ENCODE measurements at regions not wholly inside any gene's neighbourhood (a gene's known extent, or its start where the extent isn't known, plus 50 kb on each side); places are given as distances from the start of the nearest gene placed in this dataset.

DNA sequence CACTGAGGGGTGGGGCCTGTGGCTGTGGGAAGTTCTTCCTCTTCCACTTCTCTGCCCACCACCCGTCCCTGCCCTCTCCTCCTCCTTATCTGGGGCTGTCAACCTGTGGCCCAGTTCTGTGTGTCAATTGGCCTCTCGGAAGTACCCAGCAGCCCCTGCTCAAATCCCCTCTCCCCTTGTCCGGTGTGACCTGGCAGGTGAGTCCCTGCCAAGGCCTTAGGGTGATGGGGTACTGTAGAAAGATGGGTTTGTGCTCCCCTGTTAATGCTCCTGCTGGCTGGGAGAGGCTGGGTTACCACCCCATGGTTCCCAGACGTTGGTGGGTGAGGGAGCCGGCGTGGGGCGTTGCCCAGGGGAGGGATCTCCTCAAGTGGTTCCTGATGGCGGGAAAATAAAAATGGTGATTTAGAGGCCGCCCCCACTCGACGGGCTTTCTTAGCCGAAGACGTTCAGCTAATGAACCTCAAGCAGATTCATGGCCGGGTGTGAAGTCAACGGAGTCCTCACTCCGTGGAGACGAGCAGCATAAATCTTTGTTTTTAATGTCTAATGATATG lies 141.2 kb downstream of the URI1 start:
- DNase-seq, result no peak

DNA sequence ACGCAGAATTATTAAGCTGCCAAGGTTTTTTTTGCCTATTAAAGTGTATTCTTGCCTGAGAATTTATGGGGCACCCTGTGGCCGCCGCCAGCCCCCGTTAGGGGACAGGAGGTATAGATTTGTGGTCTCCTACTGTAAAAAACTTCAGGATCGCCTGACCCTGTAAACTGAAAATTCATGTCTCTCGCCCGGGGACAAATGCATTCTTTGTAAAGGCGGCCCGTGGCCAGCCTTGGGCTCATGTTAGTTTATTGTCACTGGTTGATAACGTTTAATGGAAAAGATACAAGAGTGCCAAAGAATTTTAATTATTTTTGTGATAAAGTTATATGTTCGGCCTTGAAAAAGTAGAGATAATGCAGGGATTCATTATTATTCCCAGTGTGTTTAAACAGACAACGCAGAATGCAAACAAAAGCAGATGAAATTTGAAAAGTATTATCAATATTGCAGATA lies 141.7 kb downstream of the URI1 start:
- DNase-seq, result no peak

DNA sequence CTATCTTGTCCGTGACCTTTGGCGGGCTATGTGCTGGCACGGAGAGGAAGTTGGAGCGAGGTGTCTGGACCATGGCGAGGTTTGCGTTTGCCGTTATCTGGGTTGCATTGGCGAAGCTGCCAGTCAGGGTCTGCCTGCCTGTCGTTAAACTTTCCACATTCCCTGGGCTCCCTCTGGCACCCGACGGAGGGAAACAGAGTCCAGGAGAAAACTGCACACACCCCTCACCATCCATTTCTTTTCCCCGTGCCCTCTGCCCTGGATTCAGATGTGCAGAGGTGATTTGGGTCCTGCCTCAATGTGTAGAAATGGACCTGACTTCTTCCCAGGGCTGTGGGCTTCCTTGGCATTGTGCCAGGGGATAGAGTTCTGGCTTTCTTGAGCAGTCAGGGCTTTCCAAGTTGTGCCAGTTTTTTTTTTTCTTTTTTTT lies 142.4 kb downstream of the URI1 start:
- no peak for DNase-seq

DNA sequence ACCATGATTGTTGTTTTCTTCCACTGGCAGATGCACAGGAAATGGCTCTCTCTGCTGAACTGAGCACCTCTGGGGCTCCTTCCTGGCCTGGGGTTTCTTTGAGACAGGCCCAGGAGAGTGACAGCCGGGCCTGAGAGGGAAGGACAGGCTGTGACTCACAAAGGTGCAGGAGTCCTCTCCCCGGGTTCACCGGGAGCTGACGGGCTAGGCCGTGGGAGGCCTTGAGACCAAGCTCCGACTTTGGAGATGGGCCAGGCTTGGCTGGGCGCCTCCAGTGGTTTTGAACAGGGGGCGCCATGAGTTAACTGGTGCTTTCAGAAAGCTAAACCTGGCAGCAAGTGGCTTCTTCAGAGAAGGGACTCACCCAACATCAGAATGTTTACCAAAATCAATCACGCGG lies 143.4 kb downstream of the URI1 start:
- DNase-seq, result no peak

DNA sequence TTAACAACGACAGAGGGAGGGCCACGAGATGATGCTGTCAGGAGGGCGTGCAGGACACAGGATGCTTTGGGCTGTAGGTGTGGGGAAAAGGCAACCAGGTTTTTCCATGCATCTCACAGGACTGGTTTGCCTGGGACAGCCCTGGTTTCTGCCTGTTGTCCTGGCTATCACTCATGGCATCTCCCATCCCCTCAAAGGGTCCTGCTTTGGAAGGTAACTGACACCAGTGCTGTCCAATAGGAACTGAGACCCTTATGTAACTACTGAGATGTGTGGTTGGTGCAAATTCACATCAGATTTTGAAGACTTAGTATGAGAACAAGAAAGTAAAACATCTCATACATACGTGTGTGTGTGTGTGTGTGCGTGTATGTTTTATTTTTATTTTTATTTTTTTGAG lies 144.2 kb downstream of the URI1 start:
- DNase-seq, result no peak

DNA sequence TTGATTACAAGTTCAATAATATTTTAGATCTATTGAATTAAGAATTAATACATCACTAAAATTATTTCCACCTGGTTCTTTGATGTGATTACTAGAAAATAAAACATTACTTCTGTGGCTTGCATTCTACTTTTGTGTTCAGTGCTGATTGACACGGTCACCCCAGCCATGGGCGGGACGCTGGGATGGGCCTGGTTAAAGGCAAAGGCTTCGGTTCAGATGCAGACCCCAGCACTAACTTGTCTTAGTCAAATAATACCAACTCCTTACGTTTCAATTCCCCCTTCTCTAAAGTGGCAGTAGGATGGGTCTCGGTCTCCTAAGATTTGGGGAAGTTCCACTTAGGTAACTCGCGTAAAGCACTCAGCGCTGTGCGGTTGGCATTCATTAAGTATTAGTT lies 144.9 kb downstream of the URI1 start:
- no peak for DNase-seq

DNA sequence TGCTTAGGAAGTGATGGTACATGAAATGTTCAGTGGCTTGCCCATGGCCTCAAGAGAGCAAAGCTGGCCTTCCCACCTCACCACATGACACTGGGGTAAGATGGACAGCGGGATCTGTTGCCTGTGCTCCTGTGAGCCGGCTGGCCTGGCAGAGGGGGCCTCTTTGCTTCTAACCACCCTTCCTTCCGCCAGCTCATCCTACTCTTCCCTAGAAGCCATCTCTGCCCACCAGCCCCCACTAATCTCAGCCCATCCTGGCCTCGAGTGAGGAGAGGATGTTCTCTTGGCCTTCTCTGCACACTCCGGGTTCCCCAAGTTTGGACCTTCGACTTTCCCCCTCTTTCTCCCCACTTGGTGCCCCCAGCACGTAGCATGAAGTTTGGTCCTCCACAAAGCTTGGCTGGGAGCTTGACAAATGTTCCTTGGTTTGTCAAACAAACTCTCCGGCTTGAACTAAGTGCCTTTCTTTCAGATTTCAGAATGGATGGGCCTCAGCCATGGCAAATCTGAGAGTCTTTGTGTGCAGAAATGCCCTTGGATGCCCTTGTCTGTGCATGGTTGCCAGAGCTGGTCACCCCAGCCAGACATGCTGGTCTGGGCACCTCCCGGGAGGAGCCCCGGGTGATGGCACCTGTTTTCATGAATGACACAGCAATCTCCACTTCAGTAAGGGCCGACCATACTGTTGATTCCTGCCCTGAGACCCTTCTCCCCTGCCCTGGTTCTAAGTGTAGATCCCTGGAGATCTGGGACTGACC lies 145.5 kb downstream of the URI1 start:
- DNase-seq, result no peak

DNA sequence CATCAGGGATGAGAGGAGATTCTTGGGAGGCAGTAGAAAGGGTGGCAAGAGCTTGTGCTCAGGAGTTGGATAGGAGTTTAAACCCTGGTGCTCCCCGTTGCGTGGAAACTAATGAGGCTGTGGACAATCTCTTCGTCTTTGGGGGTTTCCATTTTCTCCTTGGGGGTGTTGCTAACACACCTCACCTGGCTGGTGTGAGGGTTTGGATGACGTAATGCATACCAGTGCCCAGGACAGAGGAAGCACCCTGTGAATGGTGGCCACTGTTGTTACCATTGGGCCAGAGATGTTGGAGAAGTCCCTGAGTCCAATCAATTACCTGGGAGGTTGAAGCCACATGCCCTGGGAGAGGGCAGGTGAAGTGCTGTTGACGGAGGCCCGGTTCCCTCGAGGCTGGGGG lies 146.5 kb downstream of the URI1 start:
- DNase-seq, result no peak

DNA sequence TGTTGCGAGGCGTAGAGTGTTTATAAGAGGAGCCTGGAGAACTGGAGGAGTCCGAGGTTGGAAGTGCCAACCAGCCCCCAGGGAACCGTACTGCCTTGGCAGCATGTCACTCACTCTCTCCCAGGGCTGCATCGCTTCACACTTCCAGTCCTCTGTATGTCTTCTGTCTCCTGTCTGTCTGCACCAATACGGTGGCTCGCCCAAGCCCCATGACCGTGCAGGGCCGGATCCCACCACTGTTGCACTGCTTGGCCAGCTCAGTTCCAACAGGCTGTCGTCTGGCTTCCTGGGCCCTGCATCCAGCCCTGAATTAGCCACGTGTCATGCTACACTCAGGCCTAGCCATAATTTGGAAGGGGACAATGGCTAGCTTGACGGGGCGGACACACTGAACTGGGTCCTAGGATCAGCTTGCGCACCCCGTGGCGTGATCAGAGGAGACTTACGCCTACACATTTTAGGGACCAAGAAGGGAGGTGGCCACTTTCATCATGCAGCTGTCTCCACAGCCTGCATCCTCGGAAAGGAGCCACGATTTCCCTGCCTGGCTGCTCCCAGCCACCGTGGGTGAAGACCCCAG lies 147.1 kb downstream of the URI1 start:
- DNase-seq, result no peak

DNA sequence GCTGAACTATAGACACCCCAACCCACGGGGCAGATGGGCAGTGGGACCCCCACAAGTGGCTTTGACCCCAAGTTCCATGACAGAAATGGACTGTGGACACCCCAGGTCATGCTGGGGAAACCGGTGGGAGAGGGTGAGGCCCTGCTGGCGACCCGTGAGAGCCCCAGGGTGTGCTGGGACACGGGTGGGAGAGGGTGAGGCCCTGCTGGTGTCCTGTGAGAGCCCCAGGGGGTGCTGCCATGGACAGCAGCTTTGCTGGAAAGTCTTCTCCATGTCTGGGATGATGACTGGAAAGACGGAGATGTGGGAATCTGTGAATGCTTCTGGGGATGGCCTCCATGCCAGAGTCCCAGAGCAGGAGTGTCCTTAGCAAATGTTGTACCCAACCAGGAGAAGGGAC lies 148.4 kb downstream of the URI1 start:
- no peak for DNase-seq

DNA sequence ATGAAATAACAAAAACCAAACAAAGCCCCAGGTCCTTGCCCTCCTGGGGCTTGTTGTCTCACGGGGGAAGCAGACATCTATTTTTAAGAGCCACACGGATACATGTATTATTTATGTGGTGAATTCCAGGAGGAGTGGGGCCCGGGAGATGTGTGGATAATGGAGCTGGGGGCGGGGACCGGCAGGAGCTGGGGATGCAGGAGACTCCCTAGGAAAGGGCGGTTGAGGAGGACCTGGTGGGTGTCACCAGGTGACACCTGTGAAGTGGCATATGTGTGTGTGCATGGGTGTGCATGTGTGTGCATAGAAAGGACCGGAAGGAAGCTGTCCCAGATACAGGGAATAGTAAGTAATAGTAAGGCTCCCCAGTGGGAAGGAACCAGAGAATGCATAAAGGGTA lies 148.9 kb downstream of the URI1 start:
- DNase-seq, result no peak

DNA sequence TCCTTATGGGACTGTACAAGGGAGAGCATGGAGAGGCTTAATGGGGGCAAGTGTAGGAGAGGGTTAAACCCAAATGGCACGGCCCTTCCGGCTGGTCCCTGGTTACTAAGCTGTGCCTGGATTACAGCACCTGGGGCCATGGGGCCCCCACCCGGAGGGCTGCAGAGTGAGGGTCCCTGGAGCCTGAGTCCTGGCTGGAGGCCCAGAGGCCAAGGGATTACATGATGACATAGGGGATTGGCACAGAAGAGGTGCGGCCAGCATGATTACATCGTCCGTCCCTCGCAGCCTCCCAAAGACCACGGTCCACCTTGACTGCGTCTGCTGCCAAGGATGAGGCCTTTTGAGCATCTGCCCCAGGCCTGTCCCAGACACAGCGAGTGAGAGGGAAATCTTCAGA lies 149.4 kb downstream of the URI1 start:
- no peak for DNase-seq

DNA sequence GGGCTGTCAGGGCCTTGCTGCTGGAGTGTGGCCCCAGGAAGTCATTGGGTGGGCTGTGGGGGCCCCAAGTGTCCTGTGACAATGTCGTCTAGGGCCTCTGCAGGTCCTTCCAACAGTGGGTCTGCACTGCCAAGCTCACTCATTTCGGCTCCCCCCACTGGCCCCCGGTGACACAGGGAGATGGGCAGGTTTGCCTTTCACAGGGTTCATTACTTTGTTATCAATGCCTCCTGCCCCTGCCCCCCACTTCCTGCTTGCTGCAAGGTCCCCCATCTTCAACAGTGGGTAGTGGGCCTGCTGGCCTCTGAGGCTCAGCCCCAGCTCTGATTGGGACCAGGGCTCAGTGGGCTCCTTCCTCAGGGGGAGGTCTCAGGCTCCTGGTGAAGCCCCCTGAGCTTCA lies 149.8 kb downstream of the URI1 start:
- no peak for DNase-seq

DNA sequence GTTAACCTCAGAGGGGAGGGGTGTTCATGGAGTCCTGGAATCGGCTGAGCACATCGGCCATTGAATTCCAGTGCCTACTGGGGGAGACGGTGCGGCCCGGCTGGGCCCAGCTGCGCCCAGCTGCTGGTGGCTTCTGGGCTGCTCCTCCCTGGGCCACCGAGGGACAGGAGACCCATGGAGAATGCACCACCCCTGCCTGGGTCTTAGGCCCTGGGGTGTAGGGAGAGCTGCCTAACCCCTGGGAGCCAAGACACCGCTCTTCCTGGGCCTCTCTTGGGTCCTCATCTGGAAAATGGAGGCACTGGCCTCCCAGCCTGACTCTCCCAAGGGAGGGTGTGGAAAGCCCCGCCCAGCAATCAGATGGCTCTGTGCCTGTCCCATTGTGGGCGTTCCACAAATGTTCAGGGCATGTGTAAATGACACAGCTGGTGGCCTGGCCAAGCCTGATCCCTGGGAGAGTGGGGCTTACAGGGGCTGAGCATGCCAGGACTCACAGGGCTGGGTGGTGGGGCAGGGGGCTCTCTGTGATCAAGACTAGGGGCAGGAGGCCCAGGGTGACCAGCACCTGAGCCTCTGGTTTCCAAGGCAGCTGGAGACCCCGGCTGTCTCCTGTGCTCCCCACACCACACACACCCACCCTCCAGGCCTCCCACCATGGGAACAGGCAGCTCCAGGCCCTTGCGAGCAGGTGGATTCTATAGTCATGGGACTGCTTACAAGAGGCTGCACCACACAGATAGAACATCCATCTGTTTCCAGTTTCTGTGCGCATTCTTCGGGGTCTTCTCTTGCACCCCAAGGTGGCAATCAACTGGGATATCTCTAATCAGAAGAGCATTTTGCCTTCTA lies 150.9 kb downstream of the URI1 start:
- DNase-seq, result no peak

DNA sequence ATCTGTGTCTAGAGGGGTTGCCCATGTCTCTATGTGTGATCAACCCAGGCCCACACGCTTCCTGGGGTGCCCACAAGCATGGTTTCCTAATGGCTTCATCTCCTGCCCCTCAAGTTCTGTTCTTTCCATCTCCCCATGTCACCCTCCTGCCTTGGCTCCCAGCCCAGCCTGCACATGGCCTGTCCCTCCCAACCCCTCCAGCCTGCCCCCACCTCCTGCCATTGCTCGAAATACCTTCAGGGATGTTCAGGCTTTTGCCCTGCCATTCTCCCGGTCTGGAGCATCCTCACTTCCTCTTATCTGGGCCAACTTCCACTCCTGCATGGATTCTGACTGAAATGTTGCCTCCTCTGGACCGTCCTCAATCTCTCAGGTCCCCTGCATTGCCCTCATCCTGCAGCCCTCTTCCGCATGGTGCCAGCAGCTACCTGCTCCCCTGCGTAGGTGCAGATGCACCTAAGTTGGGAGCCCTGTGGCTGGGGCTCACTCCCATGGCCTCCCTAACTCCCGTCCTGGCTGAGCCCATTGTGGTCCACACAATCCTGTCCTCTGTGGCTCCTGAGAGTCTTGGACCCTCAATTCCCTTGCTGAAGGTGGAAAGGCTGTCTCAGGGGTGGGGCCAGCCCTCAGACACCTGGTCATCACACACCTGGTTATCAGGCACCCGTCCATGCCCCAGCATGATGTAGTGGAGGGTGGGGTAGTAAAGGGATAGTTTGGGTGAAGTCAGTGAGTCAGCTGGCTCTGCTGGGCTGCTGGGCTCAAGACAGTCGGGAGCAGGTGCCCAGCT lies 152.1 kb downstream of the URI1 start:
- DNase-seq, result no peak

DNA sequence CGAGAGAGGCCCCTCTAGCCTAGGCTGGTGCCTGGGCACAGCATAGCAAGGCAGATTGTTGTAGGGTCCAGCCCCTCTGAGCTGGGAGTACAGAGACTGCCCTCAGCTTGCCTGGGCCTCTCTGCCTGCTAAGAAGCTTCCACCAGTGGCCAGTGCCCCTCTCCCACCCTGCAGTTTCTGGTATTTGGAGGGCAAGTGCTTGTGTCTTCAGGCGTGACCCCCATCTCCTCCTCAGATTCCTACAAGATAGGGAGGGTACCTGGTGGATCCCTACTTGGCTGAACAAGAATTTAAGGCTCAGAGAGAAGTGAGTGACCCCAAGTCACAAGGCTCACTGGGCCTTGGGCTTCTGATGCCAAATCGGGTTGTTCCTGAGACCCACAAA lies 152.7 kb downstream of the URI1 start:
- DNase-seq, result no peak

DNA sequence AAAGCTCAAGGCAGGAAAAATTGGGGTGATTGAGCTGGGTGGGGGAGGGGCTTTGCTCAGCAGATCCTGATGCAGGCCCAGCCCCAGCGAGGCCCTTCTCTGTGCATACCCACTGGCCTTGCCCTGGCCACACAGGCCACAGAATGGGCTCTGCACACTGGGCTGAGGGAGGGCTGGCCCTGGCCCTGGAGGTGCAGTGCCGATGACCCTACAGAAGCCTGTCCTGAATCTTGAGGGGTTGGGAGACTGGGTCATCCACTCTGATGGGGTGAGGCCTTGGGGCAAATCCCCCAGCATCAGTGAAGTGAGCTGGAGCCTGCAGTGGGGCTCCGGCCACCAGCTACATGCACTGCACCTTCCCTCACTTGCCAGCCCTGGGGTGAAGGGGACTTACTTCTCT lies 153.1 kb downstream of the URI1 start:
- no peak for DNase-seq

DNA sequence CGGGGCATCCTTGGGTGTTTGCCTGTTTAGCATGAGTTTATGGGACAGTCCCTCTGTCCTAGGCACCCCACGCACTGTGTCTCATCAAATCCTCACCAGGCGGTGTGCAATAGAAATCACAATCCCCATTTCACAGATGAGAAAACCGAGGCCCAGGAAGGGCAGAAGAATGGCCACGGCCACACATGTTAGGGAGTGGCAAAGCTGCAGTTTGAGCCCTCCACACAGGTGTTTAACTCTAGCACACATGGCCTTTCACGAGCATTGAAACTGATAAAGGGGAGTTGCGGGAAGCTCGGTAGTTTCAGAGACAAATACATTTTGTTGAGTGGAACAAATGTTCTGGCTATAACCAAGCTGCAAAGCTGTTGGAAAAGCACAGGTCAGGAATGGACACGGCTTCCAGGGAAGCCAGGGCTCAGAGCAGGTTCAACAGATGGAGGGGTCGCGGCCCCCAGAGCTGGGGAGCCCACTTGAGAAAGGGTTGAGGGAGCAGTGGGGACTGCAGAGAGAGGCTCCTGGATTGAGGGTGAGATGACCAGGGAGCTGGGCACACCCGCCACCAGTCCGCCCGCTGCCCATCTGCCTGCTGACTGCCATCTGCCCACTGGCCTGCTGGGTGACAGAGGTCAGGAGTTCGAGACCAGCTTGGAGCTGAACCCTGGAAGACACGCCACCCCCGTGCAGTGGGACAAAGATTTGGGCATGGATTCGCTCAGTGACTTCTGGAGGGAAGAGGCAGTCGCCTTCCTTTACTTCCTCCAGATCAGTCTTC lies 154.7 kb downstream of the URI1 start:
- DNase-seq, result no peak

DNA sequence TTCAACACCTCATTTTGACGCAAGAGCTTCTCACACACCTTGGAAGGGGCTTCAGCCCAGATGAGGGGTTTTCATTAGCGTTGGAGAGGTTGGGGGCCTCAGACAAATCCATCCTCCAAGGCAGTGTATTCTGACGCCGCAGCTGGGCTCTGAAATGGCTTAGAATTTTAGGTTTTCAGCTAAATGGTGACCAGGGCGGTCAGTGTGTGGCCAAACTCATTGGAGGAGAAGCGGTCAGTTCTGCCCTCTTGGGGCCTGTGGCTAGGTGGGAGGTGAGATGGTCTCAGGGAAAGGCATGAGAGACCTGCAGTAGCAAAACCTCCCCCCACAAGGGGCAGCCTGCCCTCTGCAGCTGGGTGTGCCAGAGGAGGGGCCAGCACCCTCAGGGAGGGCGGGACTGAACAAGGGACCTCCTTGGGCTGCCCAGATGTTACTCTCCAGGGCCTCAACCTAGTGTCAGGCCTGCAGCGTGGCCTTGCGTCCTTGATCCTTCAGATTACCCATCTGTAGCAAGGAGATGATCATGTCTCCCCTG lies 155.8 kb downstream of the URI1 start:
- no peak for DNase-seq

DNA sequence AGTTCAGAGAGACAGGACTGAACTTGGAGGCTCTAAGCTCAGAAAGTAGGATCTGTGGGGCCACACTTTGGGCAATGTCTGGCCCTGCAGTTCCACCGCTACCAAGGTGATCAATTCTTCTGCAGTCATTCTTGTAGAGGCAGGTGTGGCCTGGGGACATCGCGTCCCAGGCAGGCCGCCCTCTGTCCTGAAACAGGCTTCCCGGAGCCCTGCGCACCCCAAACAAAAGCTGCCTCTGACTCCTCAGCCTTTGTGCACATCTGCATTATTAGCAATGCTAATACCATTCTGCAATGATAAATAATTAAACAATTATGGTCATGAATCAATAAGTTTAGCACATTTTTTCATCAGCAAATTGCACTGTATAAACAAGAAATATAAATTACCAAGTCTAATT lies 160.2 kb downstream of the URI1 start:
- DNase-seq, result no peak

DNA sequence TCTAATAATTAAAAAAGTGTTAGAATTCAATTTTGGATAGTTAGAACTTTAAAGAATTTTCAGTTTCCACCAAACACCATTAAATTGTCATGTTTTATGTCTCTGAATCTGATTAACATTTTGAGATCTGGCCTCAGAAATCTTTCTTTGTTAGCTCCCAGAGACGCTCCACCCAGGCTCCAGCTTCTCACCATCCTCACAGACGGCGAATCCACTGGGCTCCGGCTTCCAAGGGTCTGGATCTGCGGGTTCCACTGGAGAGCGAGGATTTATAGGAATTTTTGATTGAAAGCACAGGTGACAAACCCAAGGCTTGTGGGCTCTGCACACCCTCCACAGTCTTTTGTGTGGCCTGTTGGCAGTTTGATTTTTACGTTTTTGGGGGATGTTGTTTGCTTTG lies 160.6 kb downstream of the URI1 start:
- no peak for DNase-seq

DNA sequence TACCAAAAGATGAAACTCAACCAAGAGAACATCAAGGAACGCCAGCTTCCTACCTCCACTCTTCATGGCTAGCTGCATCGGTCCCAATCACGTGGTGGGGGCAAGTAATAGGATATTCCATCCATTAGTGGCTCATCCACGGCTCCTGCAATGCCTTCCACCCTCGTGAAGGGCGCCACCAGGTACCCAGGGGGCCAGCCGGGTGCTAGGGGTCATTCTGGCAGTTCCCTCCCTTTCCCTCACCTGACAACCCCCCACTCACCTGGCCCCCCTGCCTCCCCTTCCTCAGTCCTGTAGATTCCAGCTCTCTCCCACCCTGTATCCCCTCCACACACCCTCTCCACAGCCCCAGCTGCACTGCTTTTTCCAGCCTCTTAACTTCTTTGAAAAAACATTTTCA lies 161.9 kb downstream of the URI1 start:
- DNase-seq, result no peak

Data from dermis blood vessel endothelial cell (primary cell).